ENCODE measurements at regions not wholly inside any gene's neighbourhood (a gene's known extent, or its start where the extent isn't known, plus 50 kb on each side); places are given as distances from the start of the nearest gene placed in this dataset.

- BruUV-seq (replicated peaks), result no TSS peak
- FAIRE-seq, result no peak
- H3K36me3 ChIP-seq (replicated peaks in 1 of 2; ENCODE audit: control insufficient read depth in 1 of 2, insufficient read depth in 2 of 2, low read length in 2 of 2), result no peaks in the 10 kb centered on the region
- H3K27ac ChIP-seq (ENCODE audit: extremely low read length, insufficient read depth, low read length), result no peak overlapping the region
- in situ Hi-C loops (cut with HindIII; ENCODE audit: extremely low pct_ligation_motif_present, low pct_unique_long_range_greater_than_20kb) (no loop called here), intact Hi-C loops (cut with micrococcal nuclease; ENCODE audit: unreplicated experiment) (loop anchor here (5.0 kb wide), 1 partner anchor 59 kb away; no protein-coding TSS in a partner anchor)
- no peak overlapping the region for H3K9ac ChIP-seq (ENCODE audit: insufficient read depth, low read depth, low read length)
- H2AFZ ChIP-seq (ENCODE audit: low read length), result no peak overlapping the region
- ChIA-PET POLR2A (no interaction called here), CTCF (ENCODE audit: low intra/inter-chr PET ratio, low total read pairs) (no interaction called here)
- 88% methylated on average over 1 of the region's 1 CpG for WGBS (ENCODE audit: low lambda C conversion rate)
- no peaks in the 10 kb centered on the region for H3K9me3 ChIP-seq (ENCODE audit: low read length)
- peaks cover 29% of the 10 kb centered on the region for H3K4me1 ChIP-seq (ENCODE audit: insufficient read depth, low read length)
- H3K4me3 ChIP-seq (replicated peaks in 1 of 3; ENCODE audit: insufficient read depth in 1 of 3, low read depth in 2 of 3, low read length in 3 of 3), result no peak overlapping the region
- H3K4me2 ChIP-seq (ENCODE audit: low read depth, low read length), result no peak overlapping the region
- H4K20me1 ChIP-seq (ENCODE audit: insufficient read depth, low read length), result no peaks in the 10 kb centered on the region
- DNase-seq (ENCODE audit: low spot score), result no peak
- no peak for ATAC-seq
- no peak for TF ChIP-seq REL (CRISPR knock-in tag; conservative IDR thresholded peaks at IDR 0.05)
- TF ChIP-seq ZNF280D (CRISPR knock-in tag; IDR thresholded peaks at IDR 0.05), result no peak
- TF ChIP-seq SRF (IDR thresholded peaks at IDR 0.05; ENCODE audit: low read depth, low read length), result no peak
- TF ChIP-seq GATAD1 (CRISPR knock-in tag; IDR thresholded peaks at IDR 0.05), result no peak
- TF ChIP-seq CENPX (CRISPR knock-in tag; IDR thresholded peaks at IDR 0.05), result no peak
- TF ChIP-seq ZNF362 (CRISPR knock-in tag; IDR thresholded peaks at IDR 0.05; ENCODE audit: borderline replicate concordance), result no peak
- TF ChIP-seq RFX5 (IDR thresholded peaks at IDR 0.05; ENCODE audit: low read depth, low read length), result no peak
- no peak for TF ChIP-seq TGIF2 (CRISPR knock-in tag; IDR thresholded peaks at IDR 0.05)
- no peaks in the 10 kb centered on the region for H3K27me3 ChIP-seq (ENCODE audit: control insufficient read depth in 1 of 2, insufficient read depth in 2 of 2, low read length in 2 of 2)
- no peaks in the 10 kb centered on the region for H3K79me2 ChIP-seq (ENCODE audit: insufficient read depth, low read length)
Observed at GRCh38 chr5:35476797-35477196, 140.9 kb upstream of the SPEF2 start.

Data from HepG2 (cell line).